ENCODE measurements at regions not wholly inside any gene's neighbourhood (a gene's known extent, or its start where the extent isn't known, plus 50 kb on each side); places are given as distances from the start of the nearest gene placed in this dataset.
"Not testable (repeated sequence)": the region's sequence is repeated elsewhere in the genome, so short reads cannot be mapped to it uniquely, and the experiment has no call there.

DNA sequence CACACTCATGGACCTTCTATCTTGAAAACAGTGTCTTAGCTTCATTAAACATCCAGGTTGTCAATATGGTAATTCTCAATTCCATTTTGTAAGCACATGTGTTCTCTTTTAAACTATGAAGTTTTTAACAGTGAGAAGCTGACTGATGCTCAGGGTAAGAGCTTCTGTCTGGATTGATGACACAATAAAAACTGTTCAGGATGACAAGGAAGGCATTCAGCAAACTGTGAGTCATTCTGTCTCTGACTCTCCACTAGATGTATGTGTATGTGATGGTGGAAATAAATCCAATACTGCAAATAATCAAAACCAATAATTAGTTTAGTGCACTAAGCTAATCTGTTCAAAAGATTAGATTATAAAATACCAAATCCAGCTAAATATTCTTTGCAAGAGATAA is 115.3 kb upstream of the ARX start:
- DNase-seq, result no peak

DNA sequence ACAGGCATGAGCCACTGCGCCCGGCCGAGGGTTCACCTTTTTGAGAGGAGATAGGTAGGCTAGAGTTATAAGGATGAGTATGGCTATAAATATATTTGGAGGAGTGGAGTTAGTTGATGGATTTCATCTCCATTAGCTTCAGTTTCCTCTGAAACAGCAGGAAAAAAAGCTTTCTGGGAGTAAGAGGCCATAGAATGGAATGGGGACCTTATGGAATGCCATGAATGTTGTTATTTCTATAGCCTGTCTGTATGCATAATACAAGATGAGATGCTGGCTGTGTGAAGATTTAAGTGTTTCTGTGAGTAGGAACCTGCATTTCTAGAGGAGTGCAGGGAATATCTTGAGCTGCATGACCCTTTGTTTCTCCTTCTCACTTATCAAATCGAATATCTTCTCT is 114.9 kb upstream of the ARX start:
- DNase-seq, result no peak

DNA sequence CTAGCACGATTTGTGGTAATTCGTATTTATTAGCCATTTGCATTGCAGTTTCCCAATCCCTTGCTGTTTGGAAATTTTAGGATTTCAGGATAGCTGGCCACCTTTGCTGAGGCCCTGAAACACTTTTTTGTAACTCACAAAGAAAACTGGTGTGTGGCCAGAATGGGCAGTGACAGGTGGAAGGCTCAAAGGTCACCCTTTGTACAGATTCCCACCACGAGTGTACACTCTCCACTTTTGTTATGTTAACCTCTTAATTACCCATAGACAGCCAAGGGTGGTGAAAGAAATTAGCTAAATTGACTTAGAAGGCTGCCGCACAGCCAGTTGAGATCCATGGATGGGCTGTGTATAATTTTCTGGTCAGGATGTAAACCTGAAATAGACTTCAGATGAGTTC is 109.7 kb upstream of the ARX start:
- no peak for DNase-seq

DNA sequence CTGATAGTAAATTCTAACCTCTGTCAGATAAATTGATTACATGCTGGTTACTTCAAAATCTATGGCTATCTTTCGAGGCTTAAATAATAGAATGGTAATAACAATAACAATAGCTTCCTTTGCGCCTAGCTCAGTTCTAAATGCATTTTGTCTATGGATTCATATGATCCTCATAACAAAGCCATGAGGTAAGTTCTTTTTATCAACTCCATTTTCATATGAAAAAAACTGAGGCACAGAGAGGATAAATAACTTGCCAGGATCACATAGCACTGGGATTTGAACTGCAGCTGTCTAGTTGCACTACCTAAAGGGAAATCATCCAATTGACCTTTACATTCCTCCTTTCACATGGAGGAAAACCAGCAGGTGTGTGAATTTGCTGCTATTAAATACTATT is 108.6 kb upstream of the ARX start:
- no peak for DNase-seq

DNA sequence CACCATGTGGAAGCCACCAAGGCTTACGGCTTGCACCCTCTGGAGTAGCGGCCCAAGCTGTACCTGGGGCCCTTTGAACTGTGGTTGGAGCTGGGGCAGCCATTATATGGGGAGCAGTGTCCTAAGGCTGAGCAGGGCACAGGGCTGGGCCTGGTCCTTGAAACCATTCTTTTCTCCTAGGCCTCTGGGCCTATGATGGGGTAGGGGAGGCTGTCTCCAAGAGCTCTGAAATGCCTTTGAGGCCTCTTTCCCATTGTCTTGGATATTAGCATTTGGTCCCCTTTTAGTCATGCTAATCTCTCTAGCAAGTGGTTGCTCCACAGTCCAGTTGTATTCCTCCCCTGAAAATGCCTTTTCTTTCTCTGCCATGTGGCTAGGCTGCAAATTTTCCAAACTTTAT is 96.4 kb upstream of the ARX start:
- no peak for DNase-seq

DNA sequence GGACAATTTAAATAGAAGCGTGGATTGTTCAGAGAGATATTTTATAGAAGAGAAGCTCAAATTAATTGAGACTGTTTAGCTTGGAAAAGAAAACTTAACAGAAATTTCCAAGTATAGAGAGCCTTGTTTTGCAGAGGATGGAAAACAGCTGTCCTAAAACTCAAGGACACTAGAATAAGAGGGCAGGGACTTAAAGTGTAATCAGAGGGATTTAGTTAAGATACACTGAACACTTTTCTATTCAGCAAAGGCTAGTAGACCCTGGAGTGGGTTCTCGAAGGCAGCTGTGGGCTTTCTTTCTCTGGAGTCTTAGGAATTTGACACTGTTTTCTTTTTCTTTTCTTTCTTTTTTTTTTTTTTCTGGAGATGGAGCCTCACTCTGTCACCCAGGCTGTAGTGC is 92.7 kb upstream of the ARX start:
- DNase-seq, result no peak

DNA sequence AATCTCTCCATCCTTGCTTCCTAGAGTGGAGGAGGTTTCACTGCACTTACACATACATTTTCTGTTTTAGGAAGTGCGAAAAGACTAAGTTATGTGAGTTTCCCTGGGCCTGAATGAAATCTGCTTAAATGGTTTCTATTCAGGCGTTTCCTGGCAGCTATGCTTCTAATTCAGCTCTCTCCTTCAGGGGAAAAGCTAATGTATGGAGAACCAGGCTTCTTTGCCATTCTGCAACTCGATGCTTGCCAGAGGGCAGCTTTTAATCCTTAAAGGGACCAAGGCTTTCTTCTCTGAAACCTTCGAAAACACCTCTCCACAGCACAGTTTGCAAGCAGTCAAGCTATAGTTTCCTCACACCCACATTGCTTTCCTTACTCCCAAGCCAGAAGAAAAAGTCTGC is 89.5 kb upstream of the ARX start:
- DNase-seq, result no peak

DNA sequence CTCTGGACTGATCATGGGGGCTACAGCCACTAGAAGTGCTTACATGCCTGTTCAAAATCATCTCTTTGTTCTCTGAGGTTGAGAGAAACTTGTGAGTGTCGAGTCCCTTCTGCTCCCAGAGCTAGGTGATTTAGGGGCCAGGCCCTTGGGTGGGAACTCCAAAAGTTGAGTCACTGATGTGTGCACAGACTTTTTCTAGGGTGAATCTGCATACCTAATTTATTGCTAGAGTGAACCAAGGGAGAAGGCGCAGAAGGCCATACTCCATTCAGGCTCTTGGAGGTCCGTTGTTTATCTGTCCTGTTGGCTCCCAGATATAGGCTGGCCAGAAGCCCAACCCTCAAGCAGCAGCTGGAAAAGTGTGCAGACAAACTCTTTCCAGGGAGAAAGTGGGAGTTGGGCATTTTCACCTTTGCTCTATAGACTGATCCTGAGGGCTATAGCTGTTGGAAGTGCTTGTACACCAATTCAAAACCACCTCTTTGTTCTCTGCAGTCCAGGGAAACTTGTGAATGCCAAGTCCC is 80.8 kb upstream of the ARX start:
- no peak for DNase-seq

DNA sequence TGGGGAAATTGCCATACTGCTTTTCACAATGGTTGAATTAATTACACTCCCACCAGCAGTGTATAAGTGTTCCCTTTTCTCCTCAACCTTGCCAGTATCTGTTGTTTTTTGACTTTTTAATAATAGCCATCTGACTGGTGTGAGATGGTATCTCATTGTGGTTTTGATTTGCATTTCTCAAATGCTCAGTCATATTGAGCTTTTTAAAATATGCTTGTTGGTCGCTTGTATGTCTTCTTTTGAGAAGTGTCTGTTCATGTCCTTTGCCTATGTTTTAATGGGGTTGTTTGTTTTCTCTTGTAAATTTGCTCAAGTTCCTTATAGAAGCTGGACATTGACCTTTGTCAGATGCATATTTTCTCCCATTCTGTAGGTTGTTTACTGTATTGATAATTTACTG is 75.4 kb upstream of the ARX start:
- not testable (repeated sequence) for DNase-seq

DNA sequence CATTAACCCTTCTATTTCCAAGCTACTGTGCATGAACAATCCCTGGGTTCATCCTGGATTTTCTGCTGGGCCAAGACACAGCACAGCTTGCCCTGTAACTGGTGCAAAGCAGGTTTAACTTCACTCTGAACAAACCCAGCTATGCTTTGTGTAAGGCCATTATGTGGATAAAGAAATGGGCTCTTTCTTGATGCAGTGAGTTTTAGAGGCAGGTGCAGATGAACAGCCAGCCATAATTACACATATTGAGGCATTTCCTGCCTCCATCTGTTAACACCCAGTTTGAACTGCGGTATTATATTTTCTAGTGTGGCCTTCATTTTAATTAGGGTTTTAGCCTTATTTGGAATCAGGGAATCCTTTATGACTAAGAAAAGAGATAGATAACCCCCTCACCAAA is 68.7 kb upstream of the ARX start:
- DNase-seq, result no peak

DNA sequence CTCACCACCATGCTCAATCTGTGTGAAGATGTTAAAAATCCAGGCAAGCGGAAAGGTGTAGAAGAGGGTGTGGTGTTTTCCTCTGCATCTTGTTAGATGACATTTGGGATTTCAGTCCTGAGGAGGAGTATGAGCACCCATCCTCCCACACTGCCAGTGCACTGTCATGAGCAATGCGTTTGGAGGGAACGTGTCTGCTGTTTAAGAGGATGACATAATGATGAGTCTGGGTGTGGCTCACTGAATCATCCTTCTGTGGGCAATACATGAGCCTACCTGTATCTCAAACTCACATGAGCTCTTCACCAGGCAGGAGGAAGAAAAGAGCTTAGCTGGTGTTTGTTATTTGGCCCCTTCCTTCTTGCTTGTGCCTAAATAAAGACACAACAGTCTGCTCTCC is 67.9 kb upstream of the ARX start:
- no peak for DNase-seq

DNA sequence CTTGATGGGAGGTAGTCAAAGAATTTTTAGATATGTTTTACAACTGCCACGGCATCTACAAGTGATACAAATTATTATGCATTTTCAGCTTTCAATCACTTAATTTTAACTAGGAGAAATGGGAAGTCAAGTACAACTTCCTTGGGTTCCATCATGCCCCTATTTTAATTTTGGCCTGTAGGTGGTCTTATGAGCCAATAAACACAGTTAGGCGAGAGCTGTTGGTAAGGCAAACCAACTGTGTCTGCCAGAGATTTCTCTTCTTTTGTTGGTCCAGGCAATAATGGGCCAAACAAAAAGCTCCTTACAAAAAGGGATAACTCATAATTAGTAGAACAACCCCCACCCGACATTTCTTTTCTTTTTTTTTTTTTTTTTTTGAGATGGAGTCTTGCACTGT is 63.3 kb upstream of the ARX start:
- DNase-seq, result no peak

DNA sequence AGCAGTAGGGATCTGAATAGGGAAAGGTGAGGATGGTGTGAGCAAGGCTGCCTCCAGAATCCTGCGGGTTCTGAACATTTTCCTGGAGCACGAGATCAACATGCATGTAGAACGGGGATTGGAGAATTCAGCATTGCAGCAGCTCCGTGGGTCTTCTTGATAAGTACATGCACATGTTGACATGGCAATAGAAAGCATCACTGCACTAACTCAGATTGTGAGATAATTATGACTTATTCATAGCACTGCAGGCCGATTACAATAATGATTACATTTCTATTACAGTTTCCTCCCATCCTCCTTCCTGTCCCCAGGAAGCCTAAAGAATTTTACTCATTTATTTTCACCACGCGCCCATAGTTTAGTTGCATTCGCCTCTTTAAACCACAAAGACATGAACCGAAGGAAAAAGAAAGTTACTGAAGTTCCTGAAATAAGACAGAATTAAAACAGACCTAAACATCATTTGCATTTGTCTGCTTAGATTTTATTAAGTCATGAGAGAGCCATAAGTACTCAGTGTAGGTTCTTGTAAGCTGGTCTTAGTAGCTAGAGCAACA is 61.3 kb upstream of the ARX start:
- DNase-seq, result no peak

DNA sequence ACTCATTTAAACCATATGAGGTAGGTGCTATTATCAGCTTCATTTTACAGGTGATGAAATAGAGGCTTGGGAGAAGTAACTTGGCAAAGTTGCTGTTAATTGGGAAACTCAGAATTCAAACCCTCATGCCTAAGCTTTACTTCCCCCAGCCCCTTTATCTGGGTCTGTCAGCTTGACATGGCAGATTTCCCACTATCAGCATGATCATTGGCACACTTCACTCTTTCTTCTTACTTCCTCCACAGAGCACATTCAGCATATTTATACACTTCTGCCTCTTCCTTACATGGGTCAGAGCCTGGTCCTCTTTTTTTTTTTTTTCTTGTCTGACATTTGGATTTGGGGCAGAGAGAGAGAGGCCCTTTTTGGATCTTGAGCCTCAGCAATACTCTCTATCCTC is 56.5 kb upstream of the ARX start:
- no peak for DNase-seq

DNA sequence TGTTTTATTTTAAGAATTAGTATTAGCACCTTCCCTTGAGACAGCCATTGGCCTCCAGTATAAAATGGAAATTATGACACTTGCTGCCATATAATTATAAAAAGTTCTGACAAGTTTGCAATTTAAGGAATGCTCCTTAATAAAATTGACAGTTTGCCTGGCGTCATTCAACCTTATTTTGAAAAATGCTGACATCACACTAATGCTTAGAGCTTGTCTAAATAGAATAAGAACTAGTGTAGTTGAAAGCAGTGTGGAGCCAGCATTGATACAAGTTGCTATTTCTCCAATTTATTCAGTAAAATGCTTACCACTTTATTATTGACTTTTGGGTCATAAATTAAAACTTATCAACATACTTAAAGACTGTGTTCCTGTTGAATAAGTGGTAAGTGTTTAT is 54.3 kb upstream of the ARX start:
- no peak for DNase-seq

DNA sequence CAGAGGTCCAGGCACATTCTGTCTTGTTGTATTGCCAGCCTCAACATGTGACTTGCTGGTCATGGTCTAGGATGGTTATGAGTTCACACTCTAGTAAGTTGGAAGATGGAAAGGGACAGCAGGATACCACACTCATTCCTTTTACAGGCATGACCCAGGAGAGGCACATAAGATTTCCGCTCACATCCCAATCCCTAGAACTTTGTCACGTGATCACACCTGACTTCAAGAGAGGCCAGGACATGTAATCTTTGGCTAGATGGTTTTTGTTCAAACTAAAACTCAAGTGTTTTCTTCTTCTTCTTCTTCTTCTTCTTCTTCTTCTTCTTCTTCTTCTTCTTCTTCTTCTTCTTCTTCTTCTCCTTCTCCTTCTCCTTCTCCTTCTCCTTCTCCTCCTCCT is 53.4 kb upstream of the ARX start:
- no peak for DNase-seq

DNA sequence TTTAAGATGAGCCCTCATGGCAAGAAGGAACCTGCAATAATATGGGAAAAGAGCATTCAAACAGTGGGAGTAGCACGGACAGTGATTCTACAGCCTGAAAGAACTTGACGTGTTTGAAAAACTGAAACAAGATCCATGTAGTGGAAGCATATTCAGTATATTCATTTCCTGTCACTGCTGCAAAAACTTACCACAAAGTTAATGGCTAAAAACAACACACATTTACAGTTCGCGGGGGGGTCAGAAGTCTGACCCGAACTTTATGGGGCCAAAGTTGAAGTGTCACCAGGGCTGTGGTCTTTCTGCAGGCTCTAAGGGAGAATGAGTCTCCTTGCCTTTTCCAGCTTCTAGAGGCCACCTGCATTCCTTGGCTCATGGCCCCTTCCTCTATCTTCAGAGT is 52.6 kb upstream of the ARX start:
- no peak for DNase-seq

DNA sequence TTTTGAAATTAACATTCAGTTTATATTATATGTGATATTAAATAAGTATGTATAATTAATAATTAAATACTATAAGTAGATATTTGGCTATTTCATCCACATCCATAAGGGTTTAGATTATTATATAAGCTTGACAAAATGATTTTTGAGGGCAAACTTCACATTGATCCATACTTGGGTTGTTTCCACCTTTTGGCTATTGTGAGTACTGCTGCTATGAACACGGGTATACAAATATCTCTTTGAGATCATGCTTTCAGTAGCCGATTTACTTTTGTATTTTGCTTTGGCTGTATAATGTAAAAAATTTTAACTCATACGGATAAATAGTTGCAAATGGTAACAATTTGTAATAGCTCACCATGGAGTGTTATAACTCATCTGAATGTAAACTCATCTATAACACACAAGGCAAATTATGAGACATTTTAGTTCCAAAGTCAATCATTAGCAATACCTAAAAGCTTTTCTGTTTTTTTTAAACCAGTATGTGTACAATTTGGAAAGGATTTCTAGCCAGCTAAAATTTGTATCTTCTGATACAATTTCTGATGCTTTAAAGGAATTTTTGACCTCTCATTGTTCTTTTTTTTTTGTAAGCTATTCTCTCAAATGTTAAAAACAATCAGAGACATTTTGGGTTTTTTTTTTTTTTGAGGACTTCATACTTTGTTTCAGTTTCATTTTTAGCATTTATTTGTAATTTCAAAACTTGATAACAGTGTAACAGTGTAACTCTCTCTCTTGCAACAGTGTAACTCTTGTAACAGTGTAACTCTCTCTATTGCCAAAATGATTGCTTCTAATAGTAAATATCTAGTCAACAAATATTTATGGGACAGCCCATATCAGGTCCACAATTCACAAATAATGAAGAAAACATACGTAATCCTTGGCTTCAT is 51.8 kb upstream of the ARX start:
- no peak for DNase-seq

DNA sequence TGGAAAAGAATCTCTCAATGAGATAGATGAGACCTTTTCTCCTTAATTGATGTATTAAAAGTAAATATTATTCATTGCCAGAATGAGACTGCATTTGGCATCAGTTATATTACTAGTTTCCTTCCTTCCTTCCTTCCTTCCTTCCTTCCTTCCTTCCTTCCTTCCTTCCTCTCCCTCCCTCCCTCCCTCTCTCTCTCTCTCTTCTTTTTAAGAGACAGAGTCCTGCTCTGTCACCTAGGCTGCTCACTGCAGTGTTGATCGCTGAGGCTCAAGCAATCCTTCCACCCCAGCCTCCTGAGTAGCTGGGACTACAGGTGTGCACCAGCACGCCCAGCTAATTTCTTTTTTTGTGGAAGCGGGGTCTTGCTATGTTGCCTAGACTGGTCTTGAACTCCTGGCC is 50.4 kb upstream of the ARX start:
- no peak for DNase-seq

All from hippocampal formation (tissue), 2 donors.